K562 (cell line): ENCODE measurements at regions not wholly inside any gene's neighbourhood (a gene's known extent, or its start where the extent isn't known, plus 50 kb on each side); places are given as distances from the start of the nearest gene placed in this dataset.

ENCODE experiments used
- EP300 ChIP-seq: IDR thresholded peaks from 2 replicates; pipeline ENCODE4 v1.6.1; 2012; ENCODE audit warnings: low read length, improper control_type of control experiment
- HDAC3 ChIP-seq: fragments of 450-650 bp; IDR thresholded peaks from 2 replicates; pipeline ENCODE4 v1.6.1; 2018; ENCODE audit warnings: borderline replicate concordance, mild to moderate bottlenecking, moderate library complexity; ENCODE audit not compliant: partially characterized antibody
- HNRNPL ChIP-seq: fragments of 200-400 bp; formaldehyde crosslinking; IDR thresholded peaks from 2 replicates; pipeline ENCODE4 v1.6.1; 2017; ENCODE audit warnings: low read depth, mild to moderate bottlenecking, low read length
- PML ChIP-seq: IDR thresholded peaks from 2 replicates; pipeline ENCODE4 v1.6.1; 2012; ENCODE audit warnings: low read length, inconsistent platforms
- ZBTB8A ChIP-seq: fragments of 450-650 bp; IDR thresholded peaks from 2 replicates; pipeline ENCODE4 v1.6.1; 2018; ENCODE audit warnings: mild to moderate bottlenecking, moderate library complexity; ENCODE audit not compliant: partially characterized antibody
- TF ChIP-seq, protein P1 (sequence below): sonication (generic); formaldehyde crosslinking; IDR thresholded peaks from 2 replicates; pipeline ENCODE4 v1.4.0; 2020; ENCODE audit warnings: mild to moderate bottlenecking, missing genetic modification reagents
- TF ChIP-seq, protein P2 (sequence below): fragments of 250-450 bp; sonication (Bioruptor Pico); IDR thresholded peaks from 2 replicates; pipeline ENCODE4 v1.8.0; 2021; ENCODE audit warnings: moderate library complexity, mild to moderate bottlenecking, inconsistent platforms

DNA sequence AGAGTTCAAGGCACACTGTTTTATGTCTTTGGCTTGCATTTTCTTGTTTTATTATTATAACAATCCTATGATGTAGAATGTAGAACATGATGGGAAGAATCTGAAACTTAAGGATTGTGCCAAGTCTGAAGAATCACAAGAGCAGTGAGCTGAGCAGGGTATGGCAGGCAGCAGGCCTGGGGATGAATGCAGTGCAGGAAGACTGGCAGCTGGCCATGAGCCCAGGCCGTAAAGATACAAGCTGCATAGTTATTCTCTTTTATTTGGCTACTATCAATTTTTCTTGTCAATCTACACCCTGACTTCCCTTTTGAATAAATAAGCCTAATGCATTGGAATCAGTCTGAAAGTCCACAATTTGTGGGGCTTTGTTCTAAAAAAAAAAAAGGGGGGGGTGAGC is 89.6 kb upstream of the ARPP21 start:
- TF ChIP-seq ZBTB8A (no peak), HDAC3 (no peak), EP300 (no peak), PML (no peak), HNRNPL (no peak)
- TF ChIP-seq, protein P1, sequence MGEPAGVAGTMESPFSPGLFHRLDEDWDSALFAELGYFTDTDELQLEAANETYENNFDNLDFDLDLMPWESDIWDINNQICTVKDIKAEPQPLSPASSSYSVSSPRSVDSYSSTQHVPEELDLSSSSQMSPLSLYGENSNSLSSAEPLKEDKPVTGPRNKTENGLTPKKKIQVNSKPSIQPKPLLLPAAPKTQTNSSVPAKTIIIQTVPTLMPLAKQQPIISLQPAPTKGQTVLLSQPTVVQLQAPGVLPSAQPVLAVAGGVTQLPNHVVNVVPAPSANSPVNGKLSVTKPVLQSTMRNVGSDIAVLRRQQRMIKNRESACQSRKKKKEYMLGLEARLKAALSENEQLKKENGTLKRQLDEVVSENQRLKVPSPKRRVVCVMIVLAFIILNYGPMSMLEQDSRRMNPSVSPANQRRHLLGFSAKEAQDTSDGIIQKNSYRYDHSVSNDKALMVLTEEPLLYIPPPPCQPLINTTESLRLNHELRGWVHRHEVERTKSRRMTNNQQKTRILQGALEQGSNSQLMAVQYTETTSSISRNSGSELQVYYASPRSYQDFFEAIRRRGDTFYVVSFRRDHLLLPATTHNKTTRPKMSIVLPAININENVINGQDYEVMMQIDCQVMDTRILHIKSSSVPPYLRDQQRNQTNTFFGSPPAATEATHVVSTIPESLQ (CRISPR knock-in tag) = no peak
- TF ChIP-seq, protein P2, sequence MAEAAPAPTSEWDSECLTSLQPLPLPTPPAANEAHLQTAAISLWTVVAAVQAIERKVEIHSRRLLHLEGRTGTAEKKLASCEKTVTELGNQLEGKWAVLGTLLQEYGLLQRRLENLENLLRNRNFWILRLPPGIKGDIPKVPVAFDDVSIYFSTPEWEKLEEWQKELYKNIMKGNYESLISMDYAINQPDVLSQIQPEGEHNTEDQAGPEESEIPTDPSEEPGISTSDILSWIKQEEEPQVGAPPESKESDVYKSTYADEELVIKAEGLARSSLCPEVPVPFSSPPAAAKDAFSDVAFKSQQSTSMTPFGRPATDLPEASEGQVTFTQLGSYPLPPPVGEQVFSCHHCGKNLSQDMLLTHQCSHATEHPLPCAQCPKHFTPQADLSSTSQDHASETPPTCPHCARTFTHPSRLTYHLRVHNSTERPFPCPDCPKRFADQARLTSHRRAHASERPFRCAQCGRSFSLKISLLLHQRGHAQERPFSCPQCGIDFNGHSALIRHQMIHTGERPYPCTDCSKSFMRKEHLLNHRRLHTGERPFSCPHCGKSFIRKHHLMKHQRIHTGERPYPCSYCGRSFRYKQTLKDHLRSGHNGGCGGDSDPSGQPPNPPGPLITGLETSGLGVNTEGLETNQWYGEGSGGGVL = no peak
